ENCODE measurements at regions not wholly inside any gene's neighbourhood (a gene's known extent, or its start where the extent isn't known, plus 50 kb on each side); places are given as distances from the start of the nearest gene placed in this dataset.

- Histone ChIP-seq H3K56ac (replicated peaks; ENCODE audit: insufficient read length, low read depth, low read length) (peak overlapping the region; percentile 75), H2AFZ (ENCODE audit: low read length) (no peak overlapping the region), H2AK5ac (ENCODE audit: low read depth, low read length) (peak overlapping the region; percentile 100), H2BK120ac (replicated peaks; ENCODE audit: low read depth, low read length) (peak overlapping the region; percentile 96), H3K9me3 (ENCODE audit: insufficient read depth in 2 of 2, low read depth in 1 of 2, low read length in 1 of 2) (no peaks in the 10 kb centered on the region), H3K23me2 (ENCODE audit: low read depth, low read length) (peaks cover 5% of the 10 kb centered on the region), H3K4me2 (ENCODE audit: insufficient read depth in 1 of 2, low read depth in 2 of 2, low read length in 2 of 2) (peak overlapping the region; percentile 76 to 96), H3K4me1 (replicated peaks in 1 of 4; ENCODE audit: control insufficient read depth in 3 of 4, insufficient read depth in 4 of 4, low read length in 3 of 4) (peaks cover 23 to 41% (median 33%) of the 10 kb centered on the region in 4 experiments), H4K8ac (ENCODE audit: extremely low read depth, insufficient read depth, low read length) (no peak overlapping the region; the same call in 1 of the 2 replicates), H3K79me2 (ENCODE audit: control insufficient read depth in 1 of 2, insufficient read depth in 2 of 2, low read length in 2 of 2) (no peaks in the 10 kb centered on the region), H4K20me1 (replicated peaks in 1 of 2; ENCODE audit: control insufficient read depth in 1 of 2, insufficient read depth in 2 of 2, low read length in 2 of 2) (no peaks in the 10 kb centered on the region), H3K23ac (ENCODE audit: insufficient read length) (no peak overlapping the region), H3K36me3 (ENCODE audit: control insufficient read depth in 2 of 4, insufficient read depth in 4 of 4, low read length in 3 of 4) (no peaks in the 10 kb centered on the region), H4K91ac (replicated peaks; ENCODE audit: insufficient read length, low read length) (peak overlapping the region; percentile 97), H3K79me1 (ENCODE audit: low read depth, low read length) (no peaks in the 10 kb centered on the region), H3K14ac (ENCODE audit: insufficient read length) (peak overlapping the region; percentile 7), H2BK5ac (ENCODE audit: low read depth, low read length) (peak overlapping the region; percentile 100), H3K9ac (replicated peaks in 1 of 4; ENCODE audit: extremely low read depth in 1 of 4, low read depth in 3 of 4, low read length in 3 of 4) (peak overlapping the region; percentile 35 to 86 (median 70)), H2BK12ac (ENCODE audit: low read depth, low read length) (peak overlapping the region; percentile 100), H4K5ac (ENCODE audit: insufficient read length, low read depth, low read length) (peak overlapping the region; percentile 82), H3K4ac (replicated peaks; ENCODE audit: insufficient read length, low read depth, low read length) (peak overlapping the region; percentile 96), H3K18ac (ENCODE audit: extremely low read depth, low read length) (peak overlapping the region; percentile 98), H3K4me3 (ENCODE audit: extremely low read depth in 1 of 4, insufficient read depth in 2 of 4, low read depth in 3 of 4, low read length in 4 of 4) (peak overlapping the region; percentile 2 to 51 (median 27); a peak in 7 of 8 replicates), H2BK15ac (ENCODE audit: low read length) (peak overlapping the region; percentile 1; the same call in 1 of the 2 replicates), H3K27me3 (replicated peaks in 1 of 4; ENCODE audit: control insufficient read depth in 3 of 4, extremely low read depth in 1 of 4, insufficient read depth in 3 of 4, low read length in 3 of 4) (no peaks in the 10 kb centered on the region), H3K27ac (ENCODE audit: low read depth, low read length) (peak overlapping the region; percentile 89), H2BK20ac (ENCODE audit: low read length) (peak overlapping the region; percentile 86)
- WGBS, 2 experiments (ENCODE audit: extremely low coverage in 1 of 2, insufficient coverage in 1 of 2, insufficient read length in 1 of 2, insufficient replicate concordance in 2 of 2, low coverage in 1 of 2, low lambda C conversion rate in 2 of 2, missing lambda C conversion rate in 1 of 2) = 2% methylated on average over 10 of the region's 11 CpGs; no CpG with 5 or more reads in 1 of the 2 experiments
- TF ChIP-seq KDM4A (IDR thresholded peaks at IDR 0.05; ENCODE audit: low read depth, low read length, severe bottlenecking) (peak; percentile 4), TAF1 (IDR thresholded peaks at IDR 0.05; ENCODE audit: low read depth, low read length) (no peak; the same call in 1 of the 2 replicates), RAD21 (IDR thresholded peaks at IDR 0.05 in 1 of 2, conservative IDR thresholded peaks at IDR 0.05 in 1 of 2; ENCODE audit: low read depth in 2 of 2, low read length in 2 of 2) (peak in 1 of 2 experiments; percentile 15; a peak in 2 of 4 replicates), E2F6 (IDR thresholded peaks at IDR 0.05) (peak; percentile 43; the same call in 1 of the 2 replicates), ASH2L (IDR thresholded peaks at IDR 0.05; ENCODE audit: low read length) (peak; percentile 68), SIX5 (IDR thresholded peaks at IDR 0.05; ENCODE audit: low read depth, low read length) (no peak), POLR2AphosphoS5 (IDR thresholded peaks at IDR 0.05; ENCODE audit: low read depth, low read length) (peak; percentile 48), BACH1 (IDR thresholded peaks at IDR 0.05; ENCODE audit: low read length) (no peak), POLR2A (IDR thresholded peaks at IDR 0.05; ENCODE audit: control extremely low read depth in 1 of 2, low read depth in 2 of 2, low read length in 2 of 2) (peak; percentile 41 to 59; a peak in 2 of 3 replicates), ATF3 (IDR thresholded peaks at IDR 0.05; ENCODE audit: insufficient read depth, low read depth, low read length) (no peak)
- peak; percentile 49 to 60 for DNase-seq (ENCODE audit: low read depth in 1 of 2, low spot score in 2 of 2)
- POLR2A ChIA-PET (ENCODE audit: partially characterized antibody) = interaction anchor here (0.6 to 5.0 kb wide), 17 partner anchors 9 to 404 kb away, joined by 3 to 46 read pairs (median 4); partner anchors contain the start of gene MYCN
- CTCF ChIA-PET (ENCODE audit: partially characterized antibody) = interaction anchor here (0.8 to 5.8 kb wide), 9 partner anchors 9 to 382 kb away, joined by 3 to 28 read pairs (median 4); partner anchors contain the start of gene MYCN
- no peak for FAIRE-seq
Measured at GRCh38 chr2:16104949-16105668, 164.8 kb downstream of the MYCN start.

Measured in H1 (cell line).